ENCODE measurements at regions not wholly inside any gene's neighbourhood (a gene's known extent, or its start where the extent isn't known, plus 50 kb on each side); places are given as distances from the start of the nearest gene placed in this dataset.
"Not testable (repeated sequence)": the region's sequence is repeated elsewhere in the genome, so short reads cannot be mapped to it uniquely, and the experiment has no call there.

DNA sequence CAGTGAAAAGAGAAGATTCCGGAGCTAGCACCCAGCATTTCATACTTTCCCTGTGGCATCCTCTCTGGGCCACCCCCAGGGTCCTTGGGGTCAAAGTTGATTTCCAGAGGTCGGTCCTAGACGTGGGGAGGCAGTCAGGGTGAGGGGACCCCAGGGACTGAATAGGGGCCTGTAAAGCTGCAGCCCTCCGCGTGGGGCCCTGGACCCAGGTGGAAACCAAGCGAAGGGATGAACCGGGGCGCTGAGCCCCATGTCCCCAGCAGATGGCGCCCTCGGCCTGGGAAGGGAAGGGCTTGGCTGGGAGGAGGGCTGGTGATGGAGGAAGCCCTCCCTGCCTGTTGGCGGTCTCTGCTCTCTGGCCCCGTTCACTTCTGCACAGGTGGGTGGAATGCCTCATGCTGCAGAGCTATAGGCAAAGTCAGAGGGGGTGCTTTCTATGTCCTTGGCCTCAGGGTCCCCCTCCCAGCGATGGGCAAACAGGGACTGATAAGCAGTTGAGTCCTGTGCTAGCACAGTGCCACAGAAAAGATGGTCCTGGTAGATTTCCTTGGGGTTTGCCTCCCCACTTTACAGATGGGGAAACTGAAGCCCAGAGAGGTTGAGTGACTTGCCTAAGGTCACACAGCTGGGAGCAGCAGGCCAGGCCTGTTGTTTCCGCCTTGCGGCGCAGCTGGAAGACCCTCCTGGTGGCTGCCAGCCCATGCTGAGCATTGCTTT, 163.4 kb upstream of the CIBAR2 start:
- peak; percentile 30 for DNase-seq (ENCODE audit: low read depth)

GRCh38 chr16:85276258-85276657, 164.0 kb upstream of the CIBAR2 start:
- no peak for DNase-seq (ENCODE audit: low read depth)

DNA sequence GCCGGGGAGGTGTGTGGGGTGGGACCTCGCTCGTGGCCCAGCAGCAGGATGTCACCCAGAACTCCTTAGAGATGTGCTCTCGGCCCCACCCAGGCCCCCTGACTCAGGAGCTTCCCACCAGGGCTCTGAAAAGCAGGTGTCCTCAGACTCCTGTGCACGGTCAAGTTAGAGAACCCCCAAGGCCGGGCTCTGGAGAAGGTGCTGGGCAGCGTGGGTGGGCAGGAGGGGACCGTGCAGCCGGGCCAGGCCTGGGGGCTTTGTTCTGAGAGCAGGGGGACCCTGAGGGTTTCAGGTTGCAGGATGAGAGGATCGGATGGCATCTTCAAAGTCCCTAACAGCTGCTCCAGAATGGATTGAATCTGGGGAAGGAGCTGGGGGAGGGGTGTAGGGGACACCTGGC, 164.4 kb upstream of the CIBAR2 start:
- DNase-seq (ENCODE audit: low read depth), result no peak

DNA sequence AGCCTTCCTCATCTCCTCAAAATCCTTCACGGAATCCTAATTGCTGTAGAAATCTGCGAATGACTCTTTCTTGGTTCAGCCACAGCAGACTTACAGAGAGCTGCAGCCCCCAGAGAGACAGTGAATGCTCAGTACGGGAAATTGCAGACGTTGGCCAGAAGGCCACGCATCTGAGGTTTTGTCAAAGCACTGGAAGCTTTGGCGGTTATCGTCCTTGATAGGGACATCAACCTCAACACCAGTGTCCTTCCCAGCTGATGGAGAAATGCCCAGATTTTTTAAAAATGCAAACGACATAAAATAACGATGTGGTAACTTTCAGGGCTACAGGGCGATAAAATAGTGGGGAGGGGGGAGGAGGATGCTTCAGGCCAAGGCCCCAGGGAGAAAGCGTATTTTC, 166.6 kb upstream of the CIBAR2 start:
- DNase-seq (ENCODE audit: low read depth), result no peak

- no peak for DNase-seq (ENCODE audit: low read depth)
Observed at GRCh38 chr16:85279402-85279801, 167.1 kb upstream of the CIBAR2 start.

GRCh38 chr16:85279825-85280545, 167.7 kb upstream of the CIBAR2 start:
- no peak for DNase-seq (ENCODE audit: low read depth)

- DNase-seq (ENCODE audit: low read depth), result no peak
Observed at GRCh38 chr16:85281181-85281580, 168.9 kb upstream of the CIBAR2 start.

DNA sequence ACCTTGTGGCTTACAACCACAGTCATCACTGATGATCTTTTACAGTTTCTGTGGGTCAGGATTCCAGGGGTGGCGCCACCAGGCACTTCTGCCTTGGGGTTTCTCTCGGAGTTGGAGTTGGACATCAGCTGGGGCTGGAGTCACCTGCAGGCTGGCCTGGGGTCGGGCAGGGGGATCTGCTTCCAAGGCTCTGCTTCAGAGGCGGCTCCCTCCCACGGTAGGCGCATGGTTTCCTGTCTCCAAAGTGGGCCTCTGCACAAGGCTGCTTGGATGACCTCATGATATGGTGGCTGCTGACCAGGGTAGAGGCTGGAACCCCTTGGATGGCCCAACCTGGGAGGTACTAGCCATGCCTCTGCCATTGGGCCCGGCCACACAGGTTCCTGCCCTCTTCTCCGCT, 170.6 kb upstream of the CIBAR2 start:
- DNase-seq (ENCODE audit: low read depth), result no peak

DNA sequence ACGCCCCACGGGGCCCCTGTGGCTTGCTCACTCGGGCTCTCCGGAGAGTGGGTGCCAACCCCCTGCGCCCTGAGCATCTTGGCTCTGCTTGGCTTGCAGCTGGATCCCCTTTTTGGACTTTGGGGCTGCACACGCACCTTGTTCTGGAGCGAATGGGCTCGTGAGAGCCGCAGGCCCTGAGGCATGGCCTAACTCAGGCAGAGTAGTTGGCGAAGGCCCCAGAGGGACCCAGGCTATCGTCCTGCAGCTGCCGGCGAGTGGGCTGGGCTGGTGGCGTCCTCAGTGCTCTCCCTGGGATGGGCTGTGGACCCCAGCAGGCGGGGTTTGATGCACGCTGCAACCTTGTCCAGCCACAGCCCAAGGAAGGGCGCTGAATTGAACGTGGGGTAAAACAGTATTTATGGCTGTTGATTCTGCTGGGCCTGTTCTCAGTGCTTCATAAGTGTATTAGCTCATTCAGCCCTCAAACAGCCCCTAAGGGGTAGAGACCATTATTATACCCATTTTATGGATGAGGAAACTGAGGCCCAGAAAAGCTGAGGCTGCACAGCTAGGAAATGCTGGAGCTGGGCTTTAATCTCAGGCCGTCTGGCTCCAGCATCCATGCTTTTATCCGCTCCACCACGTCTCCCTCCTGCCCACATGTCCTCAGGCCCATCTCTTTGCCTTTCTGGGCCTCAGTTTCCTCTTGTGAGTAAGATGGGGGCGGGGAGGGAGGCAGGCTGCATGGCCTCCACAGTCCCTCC, 171.2 kb upstream of the CIBAR2 start:
- no peak for DNase-seq (ENCODE audit: low read depth)

DNA sequence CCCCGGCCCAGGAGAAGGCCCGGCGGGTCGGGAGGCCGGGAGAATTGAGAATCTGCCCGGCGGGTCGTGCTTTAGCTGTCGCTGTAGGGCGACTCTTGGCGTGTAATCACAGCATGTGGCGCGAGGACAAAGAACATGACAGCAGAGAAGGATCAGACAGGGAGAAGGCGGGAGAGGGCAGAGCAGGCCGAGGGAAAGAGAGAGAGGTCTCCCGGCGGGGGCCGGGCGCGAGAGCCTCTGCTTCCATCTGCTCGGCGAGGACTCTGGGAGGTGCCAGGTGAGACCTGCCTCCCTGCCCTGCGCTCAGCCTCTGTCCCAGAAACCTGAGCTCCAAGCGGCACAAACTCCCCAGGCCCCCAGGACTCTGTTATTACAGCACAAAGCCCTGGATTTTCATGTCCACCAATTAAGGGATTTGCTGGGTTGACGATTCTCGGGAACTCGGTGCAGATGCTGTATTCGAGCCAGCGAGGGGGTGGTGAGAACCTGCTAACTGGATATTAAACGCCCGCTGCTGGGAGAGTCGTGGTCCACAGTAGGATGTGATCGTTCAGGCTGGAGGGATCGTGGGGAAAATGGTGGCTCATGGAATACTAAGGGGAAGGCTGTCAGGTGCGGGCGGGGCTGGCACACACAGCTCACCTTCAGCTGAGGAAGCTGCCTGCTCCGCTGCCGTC, 172.0 kb upstream of the CIBAR2 start:
- DNase-seq (ENCODE audit: low read depth), result no peak

- DNase-seq (ENCODE audit: low read depth), result peak; percentile 34
Observed at GRCh38 chr16:85285681-85286065, 173.4 kb upstream of the CIBAR2 start.

DNA sequence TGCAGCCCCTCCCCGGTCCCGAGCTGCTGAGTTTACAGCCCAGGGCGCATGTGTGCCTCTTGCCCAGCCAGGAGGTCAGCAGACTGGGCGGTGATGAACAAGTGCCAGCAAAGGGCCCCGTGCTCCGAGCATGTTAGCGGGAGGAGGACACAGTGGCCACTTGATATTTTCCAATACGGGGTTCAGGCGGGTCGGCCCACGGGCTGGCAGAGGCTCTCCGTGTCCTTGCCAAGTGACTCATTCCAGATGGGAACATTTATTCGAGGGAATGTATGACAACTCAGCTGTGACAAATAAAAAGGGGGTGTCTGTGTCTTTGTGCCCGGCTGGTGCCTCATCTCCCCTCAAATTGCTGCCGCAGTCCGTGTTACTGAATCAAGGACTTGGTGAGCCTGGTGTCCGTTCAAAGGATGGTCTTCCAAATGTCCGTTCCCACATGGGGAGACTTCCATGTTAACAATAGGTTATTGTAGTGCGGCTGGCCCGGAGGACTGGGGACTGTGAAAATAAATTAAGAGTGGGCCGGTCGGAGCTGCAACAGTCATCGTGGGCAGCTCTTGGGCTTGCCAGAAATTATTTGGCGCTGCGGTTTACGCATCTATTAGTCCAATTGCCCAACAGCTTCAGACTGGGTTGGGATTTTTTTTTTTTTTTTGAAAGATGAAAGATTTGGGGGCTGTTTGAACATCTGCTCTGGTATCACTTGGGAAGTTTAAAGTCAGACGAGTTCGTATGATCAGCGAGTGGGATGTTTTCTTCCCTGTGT, 174.0 kb upstream of the CIBAR2 start:
- DNase-seq (ENCODE audit: low read depth), result peak; percentile 90

- peak; percentile 45 for DNase-seq (ENCODE audit: low read depth)
Observed at GRCh38 chr16:85286951-85287814, 174.9 kb upstream of the CIBAR2 start.

DNA sequence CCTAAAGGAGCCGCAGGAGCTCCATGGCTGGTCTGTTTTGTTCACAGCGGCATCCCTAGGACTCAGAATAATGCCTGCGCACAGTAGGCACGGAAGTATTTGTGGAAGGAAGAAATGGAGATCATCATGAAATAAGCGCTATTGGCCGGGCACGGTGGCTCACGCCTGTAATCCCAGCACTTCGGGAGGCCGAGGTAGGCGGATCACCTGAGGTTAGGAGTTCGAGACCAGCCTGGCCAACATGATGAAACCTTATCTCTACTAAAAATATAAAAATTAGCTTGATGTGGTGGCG, 175.5 kb upstream of the CIBAR2 start:
- not testable (repeated sequence) for DNase-seq (ENCODE audit: low read depth)

- DNase-seq (ENCODE audit: low read depth), result no peak
Observed at GRCh38 chr16:85288341-85288868, 176.1 kb upstream of the CIBAR2 start.

- DNase-seq (ENCODE audit: low read depth), result no peak
Observed at GRCh38 chr16:85288869-85289660, 176.8 kb upstream of the CIBAR2 start.

DNA sequence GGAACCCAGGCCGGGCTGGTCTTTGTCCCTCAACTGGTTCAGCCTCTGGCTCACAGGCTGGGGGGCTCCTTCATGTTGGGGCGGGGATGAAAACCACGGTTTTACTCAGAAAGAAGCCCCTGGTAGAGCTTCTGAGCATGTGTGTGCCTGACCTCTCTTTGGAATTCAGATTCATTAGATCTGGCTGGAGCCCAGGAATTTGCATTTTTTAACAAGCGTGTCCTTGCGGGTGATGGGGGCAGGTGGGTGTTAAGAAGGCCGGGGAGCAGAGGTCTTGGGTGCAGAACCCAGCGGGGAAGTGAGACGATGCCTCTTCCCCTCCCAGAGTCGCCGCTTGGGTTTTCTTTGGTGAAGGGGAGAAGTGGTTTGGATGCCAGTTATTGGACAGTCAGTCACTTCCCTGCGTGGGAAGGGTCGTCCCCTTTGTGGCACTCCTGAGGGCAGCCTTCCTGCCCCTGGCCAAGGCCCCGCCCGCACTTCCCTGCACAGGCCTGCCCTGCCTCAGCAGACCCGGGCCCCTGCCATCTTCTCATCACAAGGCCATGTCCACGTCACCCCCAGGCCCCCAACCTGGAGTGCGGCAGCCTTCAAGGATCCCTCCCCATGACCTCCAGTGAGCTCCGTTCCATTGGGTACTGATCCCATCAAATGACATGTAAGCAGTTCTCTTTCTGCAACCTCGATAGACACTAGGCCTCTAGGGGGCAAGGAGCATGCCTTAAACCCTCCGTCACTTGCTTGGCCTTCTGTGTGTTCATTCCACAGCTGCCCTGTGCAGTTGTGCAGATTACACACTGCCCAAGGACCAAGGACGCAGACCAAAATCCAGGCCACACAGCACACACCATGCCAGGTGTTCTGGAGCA, 177.7 kb upstream of the CIBAR2 start:
- DNase-seq (ENCODE audit: low read depth), result no peak

DNA sequence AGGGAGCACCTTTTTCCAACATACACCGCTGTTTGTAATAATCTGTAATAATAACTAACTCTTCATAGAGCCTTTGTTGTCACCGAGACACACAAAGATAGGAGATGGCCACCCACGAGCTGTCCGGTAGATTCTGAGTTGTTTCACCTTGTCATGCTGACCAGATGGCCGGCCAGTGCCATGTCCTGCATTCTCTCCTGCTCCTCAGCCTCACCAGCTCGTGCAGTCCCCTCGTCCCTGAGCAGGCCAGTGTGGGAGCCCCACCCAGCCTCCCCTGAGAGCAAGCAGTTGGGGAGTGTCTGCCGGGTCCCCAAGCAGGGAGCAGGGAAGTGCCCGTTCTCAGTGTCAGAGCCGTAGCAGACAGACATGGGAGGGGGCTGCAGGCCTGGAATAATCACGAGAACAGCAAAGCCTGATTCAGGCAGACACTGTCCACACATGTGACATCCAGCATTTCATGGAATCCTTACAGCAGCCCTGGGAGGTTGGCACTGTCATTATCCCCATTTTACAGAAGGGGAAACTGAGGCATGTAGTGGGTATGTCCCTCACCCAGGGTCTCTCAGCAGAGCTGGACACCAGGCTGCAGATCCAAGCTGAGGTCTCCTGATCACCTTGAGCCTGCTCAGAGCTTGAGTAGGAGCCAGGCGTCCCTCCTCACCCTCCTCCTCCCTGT, 178.5 kb upstream of the CIBAR2 start:
- no peak for DNase-seq (ENCODE audit: low read depth)

Data from fibroblast of gingiva (primary cell).